HG02884 (cell line): ENCODE measurements at regions not wholly inside any gene's neighbourhood (a gene's known extent, or its start where the extent isn't known, plus 50 kb on each side); places are given as distances from the start of the nearest gene placed in this dataset.
"Not testable (repeated sequence)": the region's sequence is repeated elsewhere in the genome, so short reads cannot be mapped to it uniquely, and the experiment has no call there.

ENCODE experiments used
- ATAC-seq: cut with Tn5 transposase; IDR thresholded peaks from one replicate; pipeline ENCODE4 v1.9.1; 2021; ENCODE audit warnings: mild to moderate bottlenecking, moderate library complexity; ENCODE audit not compliant: unreplicated experiment

DNA sequence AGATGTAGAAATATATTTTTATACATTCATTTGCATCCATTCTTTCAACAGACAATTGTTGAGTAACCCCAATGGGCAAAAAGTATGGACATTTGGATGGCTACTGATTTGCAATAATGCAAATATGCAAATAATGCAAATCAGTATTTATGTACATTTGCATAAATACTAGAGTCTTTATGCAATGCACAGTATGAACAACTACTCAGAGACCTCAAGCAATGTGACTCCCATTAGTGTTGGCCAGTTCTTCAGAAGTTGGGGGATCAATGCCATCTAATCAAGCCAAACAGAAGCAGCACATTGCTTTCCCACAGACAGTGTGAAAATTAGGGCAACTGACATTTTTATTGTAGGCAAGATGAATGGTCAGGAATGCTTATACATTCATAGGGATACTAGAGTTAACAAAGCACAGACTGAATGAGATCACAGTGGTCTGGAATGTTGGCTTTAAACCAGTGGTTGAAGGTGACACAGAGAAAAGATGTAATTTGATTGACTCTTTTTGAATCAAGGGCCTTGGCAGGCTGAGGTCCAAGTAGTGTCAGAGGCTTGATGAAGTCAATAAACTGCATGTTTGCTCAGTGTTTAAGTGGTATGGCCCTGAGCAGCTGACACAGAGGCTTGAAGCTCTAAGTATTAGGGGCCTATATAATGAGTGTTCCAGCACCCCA, 256.6 kb downstream of the CTH start:
- no peak for ATAC-seq

DNA sequence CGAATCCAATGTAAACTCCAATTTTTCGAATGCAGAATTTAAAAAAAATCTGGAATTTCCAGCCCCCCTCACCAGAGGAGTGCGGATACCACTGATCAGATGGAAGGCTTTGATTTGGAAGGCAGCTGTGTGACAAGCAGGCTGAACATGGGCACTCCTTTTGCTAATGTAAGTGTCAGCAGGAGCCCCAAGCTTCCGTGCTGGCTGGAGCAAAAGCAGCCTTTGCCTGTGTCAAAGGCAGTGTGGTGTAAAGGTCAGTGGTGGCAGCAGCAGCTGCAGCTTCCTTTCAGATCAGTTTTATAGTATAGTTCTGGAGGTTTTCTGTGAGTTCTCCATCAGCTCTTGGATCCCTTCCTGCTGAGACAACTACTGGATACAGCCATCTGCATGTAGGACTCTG, 259.9 kb downstream of the CTH start:
- no peak for ATAC-seq

DNA sequence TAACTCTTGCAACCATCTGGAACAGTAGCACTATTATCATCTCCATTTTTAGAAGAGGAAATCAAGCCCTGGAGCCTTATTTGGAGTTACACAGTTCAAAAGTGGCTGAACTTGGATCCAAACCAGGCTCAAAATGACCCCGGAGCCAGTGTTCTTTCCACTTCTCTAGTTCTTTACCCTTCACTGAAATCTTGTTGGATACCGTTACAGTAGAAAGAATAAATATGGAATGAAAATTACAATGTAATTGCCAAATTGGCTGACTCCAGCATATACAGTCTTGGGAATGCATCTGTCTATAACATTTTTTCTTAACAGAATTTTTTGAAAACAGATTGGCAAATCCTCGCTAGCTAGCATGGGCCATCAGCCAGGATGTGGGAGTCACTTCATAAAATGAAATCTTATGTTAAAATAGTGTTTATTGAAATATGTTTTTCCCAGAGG, 261.4 kb downstream of the CTH start:
- ATAC-seq, result no peak

DNA sequence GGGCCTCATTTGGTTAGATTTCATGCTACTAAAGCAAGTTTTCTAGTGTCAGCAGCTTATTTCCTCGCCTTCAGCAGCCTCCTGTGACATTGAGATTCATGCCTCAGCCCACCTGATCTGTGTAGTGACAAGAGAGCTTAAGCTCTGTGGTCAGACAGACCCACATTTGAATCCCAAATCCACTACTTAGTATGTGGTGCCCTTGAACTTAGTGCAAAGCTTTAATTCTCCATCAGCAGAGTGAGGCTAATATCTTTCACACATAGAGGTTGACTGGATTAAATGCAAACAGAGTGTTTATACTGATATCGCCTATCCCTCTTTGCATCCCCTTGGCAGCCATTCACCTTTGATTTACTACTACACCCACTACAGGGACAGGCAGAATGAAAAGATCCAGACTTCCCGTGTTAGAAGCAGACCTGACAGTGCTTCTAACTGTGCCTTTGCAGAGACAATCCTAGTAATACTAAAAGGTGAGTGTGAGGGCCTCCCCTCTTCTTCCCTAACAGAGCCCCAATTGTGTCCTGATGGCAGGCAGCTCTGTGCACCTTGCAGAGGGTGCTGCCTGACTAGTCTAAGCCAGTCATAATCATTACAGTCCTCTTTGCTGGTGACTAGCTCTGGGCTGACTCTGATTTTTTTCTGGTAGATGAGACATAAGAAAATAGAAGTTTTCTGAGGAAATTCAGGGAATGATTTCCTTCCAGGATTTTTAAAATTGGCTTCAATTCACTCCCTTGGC, 264.0 kb downstream of the CTH start:
- ATAC-seq, result no peak

DNA sequence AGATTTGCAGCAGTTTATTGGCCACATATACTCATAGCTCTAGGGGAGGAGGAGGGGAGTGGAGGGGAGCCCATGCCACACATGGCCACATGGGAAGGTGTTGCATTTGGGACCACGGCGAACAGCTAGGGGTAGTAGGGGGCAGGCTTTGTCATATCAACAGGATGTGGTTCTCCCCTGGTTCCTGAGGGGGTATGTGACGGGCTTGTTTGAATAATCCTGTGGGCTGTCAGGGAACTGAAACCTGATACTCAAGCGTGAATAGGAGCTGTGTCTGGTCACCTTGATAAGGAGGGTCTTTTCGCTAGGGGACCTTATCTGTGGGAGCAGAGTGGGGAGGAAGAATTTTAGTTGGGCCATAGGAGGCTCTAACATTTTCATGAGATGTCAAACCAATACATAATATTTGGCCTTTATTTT, 264.7 kb downstream of the CTH start:
- ATAC-seq, result peak; percentile 86

DNA sequence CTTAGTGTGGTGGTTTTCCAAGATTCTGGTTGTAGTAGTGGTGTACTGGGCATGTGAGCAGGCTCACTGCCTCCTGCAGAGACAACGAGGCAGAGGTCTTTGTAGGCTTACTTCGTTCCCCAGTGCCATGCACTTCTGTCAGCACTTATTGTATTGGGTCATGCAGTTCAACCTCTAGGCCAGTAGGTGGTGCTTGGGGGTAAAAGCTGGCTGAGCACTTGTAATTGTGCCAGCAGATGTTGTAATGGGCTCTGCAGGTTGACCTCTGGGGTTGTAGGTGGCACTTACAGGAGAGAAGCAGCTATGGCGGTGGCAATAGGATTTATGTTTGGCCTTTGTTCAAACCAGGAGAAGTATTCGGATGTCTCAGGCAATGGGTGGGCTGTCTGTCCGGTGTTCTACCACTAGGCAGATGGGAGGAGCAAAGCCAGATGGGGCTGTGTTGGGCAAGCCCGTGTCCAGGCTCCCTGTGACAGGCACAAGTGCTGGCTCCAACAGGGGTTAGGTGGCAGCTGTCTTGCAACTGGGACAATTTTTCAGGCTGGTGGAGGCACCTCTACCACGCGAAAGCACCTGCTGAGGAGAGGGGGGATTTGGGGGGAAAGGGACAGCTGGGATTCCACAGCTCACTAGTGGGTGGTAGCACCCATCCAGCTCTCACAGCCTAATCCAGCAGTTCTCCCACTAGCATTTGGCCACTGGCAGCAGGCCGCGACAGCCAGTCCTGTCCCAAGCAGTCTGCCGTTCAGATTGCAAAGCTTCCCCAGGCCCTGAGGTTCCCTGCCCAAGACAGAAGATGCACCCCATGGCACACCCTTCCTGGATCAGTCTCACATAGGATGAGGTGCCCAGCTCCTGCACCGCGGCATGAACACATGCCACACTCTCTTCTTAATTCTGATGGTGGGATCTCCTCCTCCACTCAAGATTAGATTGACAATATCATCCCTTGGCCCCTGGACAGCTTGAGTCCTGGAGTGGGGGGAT, 274.5 kb downstream of the CTH start:
- ATAC-seq, result peak; percentile 98

DNA sequence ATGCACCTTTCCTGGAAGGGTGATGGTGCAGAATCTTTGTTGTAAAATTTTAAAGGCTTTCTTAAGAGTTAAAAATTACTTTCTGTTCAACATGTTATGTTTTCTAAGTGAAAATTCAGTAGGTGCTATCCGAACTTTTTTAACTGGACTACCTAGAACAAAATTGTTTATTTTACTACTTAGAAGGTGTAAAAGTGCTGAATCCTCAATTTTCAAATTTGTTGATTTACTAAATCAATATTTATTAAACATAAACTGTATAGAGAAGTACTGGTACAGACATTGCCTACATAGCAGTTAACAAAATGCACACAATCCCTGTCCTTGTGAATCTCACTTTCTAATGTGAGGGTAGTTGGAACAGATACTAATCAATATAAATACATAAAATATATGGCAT, 277.5 kb downstream of the CTH start:
- no peak for ATAC-seq

DNA sequence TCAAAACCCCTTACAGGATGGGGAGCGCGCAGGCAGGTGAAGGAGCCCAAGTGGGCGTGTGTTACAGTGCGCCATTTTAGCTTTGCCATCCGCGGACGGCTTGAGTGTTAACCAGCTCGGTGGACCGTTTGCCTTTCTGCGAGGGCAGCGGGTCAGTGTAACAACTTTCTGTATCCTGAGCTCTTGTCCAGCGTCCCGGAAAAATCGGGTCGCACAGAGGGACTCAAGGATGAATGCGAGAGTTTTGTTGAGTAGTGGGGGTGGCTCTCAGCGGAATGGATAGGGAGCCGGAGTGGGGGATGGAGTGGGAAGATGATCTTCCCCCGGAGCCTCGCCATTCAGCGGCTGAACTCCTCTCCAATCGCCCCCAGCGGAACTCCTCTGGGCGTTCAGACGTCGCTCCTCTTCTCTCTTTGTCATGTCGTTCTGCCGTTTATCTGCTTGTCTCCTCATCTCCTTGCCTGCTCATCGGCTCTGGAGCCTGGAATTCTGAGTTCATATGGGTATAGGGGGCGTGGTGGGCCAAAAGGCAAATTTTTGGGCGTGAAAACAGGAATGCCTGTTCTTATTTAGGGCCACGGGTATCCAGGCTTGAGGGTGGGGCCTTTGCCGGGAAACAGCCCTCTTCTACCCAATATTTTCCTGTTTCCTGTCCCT, 295.4 kb downstream of the CTH start:
- ATAC-seq, result no peak

DNA sequence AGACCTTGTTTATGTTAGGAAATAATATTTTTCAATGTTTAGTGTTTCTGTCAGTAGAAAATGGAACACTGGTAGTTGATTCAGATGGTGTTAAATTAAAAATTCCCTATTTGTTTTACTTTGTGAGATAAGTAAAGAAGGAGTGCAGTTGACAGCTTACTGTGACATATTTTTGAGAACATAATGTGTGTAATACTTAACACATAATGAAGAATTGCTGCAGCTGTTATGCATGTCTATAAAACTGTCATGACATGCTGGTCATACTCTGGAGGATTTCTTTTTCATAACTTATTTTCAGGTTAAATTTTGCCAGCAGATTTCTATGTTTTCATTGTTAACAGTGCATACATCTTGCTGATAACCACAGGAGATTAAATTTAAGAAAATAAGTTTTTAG, 296.1 kb downstream of the CTH start:
- ATAC-seq, result no peak

DNA sequence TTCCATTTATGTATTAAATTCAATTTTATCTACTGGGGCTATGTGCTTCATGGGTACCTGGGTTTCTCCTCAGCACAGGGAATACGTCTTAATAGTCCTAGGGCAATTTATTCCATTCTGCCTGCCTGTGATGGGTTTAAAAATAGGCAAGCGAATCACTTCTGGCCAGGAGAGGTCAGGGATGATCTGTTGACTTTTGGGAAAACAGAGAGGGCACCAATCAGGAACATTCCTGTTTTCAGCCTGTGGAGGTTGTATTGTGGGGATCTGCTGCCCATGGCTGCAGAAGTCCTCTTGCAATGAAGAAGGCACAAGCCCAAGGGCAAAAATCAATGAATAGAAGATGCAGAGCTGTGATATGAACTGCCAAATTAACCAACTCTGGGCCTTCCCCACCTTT, 303.1 kb downstream of the CTH start:
- no peak for ATAC-seq

DNA sequence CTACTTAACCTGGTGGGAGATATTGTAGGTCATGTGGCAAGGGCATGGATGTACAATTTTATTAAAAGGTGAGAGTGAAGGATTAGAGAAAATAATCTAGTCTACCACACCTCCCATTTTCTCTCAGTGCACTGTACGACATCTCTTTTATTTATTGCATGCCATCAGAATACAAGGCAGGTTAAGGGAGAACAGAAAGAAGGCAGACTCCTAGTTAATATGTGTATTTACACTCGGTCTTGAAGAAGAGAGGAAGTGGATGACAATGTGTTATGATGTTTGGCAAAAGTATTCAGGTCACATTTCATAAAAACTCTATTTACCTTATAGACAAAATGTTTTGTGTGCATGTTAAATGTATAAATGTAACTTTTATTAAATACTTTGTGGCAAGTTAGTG, 306.1 kb downstream of the CTH start:
- ATAC-seq, result no peak

DNA sequence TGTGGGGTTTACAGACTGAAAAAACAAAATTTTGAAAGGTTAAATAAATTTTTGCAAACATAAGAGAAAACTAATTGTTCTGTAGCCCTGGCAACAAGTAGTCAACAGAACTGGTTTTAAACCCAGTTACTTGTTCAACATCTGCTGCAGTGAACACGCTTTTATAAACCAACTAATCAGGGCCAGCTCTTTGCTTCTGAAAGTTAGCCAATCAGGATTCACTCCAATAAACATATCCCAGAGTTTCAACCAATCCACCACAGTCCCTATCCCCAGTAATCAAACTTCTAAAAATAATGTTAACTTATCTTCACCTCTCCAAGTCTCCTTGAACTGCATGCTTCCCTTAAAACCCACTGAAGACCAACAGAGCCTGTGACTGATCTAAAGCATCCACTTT, 306.6 kb downstream of the CTH start:
- no peak for ATAC-seq

DNA sequence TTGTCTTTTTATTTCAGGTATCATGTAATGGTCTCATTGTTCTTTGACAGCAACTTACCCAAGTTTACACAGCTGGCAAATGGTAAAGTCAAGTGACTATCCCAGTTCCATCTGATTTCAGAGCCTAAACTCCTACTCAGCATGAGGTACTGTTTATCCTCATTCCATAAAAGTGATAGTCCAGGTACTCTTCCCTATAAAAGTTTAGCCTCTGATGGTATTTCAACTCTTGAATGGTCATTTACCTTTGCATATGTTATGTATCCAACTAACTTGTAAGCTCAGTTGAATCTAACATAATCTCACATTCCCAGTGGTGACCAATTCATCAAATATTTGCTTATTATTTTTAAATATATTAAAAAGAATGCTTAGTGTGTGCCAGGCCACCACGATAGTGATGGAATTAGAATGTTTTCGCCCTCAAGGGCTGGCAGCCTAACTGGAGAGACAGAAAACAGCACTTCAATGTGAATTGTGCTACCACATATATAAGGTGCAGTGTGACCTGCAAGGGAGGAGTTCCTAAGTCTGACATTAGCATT, 307.1 kb downstream of the CTH start:
- ATAC-seq, result no peak

DNA sequence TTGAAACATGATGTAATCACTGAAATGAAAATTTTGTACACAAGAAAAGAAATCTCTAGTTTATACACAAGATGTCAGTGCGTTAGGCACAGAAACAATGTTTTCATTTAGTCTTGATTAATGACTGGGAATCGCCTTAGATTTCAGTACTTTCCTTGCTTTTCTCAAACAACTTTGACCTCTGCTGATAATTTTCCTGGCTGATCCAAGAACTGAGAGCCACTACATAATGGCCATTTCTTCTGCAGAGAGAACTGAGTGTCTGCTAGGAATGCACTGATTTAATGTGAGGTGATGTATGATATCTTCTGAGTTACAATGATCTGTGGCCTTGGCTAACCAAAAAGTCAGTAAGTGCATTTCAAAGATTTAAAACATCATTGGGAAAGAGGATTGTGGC, 308.1 kb downstream of the CTH start:
- no peak for ATAC-seq

DNA sequence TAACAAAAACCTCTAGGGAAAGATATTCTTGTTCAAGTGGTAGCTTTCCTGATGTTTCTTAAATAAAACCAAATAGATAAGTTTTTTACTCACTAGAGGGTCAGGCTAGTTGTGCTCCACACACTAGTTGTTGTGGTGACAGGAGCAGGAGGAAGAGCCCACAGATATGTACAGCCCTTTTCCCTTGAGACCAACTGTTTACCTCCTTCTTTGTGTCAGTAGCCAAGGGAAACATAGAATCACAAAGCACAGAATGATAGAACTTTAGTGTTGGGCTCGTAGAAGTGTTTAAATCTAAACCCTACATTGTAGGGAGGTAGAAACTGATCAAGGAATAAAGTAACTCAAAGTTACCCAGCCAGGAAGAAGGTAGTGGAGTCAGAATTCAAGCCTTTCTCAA, 309.0 kb downstream of the CTH start:
- no peak for ATAC-seq

DNA sequence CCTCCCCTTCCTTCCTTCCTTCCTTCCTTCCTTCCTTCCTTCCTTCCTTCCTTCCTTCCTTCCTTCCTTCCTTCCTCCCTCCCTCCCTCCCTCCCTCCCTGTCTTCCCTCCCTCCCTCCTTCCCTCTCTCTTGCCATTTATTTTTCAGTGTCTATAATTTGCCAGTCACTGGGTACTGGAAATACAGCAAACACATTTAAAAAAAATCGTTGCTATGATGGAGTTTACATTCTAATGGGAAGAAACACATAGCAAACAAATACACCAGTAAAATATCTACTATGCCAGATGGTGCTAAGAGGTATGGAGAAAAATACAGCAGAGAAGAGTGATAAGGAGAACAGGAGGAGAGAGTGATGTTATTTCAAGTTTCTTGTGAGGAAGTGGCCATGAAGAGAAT, 309.5 kb downstream of the CTH start:
- no peak for ATAC-seq

DNA sequence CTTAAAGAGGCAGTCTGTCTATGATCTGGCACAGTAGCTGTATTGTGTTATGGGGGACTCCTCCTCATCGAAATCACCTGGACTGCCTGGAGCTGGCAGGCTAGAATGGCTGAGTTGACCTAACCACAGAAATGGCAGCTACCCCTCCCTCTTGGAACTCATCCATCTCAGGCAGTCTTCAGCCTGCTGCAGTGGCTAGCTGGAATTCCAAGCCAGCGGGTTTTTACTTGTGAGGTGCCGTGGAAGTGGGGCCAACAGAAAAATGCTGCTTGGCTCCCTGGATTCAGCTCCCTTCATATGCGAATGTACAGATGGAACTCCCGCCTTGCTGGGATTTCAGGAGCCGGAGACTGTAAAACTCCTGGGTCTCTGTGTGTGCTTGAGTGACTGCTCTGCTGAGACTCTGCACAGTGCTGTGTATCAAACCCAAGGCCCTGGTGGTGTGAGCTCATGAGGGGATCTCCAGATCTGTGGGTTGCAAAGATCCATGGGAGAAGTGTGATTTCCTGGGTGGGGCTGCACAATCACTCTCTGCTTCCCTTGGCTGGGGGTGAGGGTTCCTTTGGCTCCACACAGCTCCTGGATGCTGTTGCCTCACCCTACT, 316.9 kb downstream of the CTH start:
- no peak for ATAC-seq

DNA sequence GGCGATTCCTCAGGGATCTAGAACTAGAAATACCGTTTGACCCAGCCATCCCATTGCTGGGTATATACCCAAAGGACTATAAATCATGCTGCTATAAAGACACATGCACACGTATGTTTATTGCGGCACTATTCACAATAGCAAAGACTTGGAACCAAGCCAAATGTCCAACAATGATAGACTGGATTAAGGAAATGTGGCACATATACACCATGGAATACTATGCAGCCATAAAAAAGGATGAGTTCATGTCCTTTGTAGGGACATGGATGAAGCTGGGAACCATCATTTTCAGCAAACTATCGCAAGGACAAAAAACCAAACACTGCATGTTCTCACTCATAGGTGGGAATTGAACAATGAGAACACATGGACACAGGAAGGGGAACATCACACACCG, 311.1 kb downstream of the PTGER3 start:
- not testable (repeated sequence) for ATAC-seq

DNA sequence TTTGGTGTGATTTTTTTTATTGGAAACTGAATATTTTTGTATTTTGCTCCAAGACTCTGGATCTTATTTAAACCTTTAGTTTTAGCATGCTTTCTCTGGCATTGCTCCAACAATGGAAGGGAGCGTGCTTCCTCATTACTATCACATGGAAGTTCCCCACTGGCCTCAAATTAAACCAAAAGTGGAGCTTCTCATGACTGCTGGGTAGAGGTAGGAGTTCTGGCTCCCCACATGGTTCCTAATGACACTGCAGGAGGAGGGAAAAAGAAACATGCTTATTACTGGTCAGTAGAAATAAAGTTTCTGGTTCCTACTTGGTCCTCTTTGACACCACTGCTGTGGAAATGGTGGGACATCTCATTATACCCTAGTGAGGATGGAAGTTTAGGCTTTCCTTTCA, 310.5 kb downstream of the PTGER3 start:
- no peak for ATAC-seq

DNA sequence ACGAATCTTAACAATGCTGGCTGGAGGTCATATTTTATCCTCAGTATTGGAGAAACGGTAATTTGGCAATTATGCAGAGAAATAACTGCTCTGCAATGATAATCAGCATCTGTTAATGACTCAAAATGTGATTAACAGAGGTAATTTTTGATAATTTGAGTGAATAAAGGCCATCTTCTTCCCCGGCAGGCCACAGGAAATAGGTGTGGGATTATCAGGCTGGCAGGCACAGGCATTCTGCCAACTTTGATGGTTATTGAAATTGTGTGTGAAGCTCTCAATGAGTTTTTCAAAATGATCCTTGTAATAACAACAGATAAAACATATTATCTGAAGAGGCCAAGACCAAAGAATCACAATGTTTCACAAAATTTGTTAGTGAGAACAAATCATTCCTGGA, 309.0 kb downstream of the PTGER3 start:
- ATAC-seq, result no peak
